GM19023 (cell line): ENCODE measurements at regions not wholly inside any gene's neighbourhood (a gene's known extent, or its start where the extent isn't known, plus 50 kb on each side); places are given as distances from the start of the nearest gene placed in this dataset.
A peak's percentile ranks its signal among the peaks of the same experiment; 100 is the strongest.
"Not testable (repeated sequence)": the region's sequence is repeated elsewhere in the genome, so short reads cannot be mapped to it uniquely, and the experiment has no call there.

Experiments used
- ATAC-seq: cut with Tn5 transposase; IDR thresholded peaks from one replicate; pipeline ENCODE4 v1.9.1; 2021; ENCODE audit warnings: mild to moderate bottlenecking, moderate library complexity; ENCODE audit not compliant: unreplicated experiment

GRCh38 chr14:106248321-106249192 lies 722.2 kb downstream of the TMEM121 start:
- ATAC-seq: no peak

DNA sequence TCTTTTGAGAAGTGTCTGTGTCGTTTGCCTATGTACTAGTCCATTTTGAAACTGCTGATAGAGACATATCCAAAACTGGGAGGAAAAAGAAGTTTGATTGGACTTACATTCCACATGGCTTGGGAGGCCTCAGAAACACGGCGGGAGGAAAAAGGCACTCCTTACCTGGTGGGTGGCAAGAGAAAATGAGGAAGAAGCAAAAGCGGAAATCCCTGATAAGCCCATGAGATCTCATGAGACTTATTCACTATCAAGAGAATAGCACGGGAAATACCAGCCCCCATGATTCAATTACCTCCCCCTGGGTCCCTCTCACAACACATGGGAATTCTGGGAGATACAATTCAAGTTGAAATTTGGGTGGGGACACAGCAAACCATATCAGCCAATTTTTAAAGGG lies 727.6 kb downstream of the TMEM121 start:
- not testable (repeated sequence) for ATAC-seq

DNA sequence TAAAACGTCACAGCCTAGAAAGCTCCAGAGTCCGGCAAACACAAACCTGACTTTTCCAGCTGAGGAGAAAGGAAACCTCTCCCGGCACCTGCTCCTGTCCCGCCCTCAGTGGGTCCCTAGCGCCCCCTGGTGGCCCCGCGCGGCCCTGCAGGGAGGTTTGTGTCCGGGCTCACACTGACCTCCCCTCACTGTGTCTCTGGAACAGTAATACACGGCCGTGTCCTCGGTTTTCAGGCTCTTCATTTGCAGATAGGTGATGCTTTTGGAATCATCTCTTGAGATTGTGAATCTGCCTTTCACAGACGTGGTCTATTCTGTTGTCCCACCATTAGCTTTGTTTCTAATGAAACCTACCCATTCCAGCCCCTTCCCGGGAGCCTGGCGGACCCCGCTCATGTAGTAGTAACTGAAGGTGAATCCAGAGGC lies 731.2 kb downstream of the TMEM121 start:
- ATAC-seq: not testable (repeated sequence)

- ATAC-seq: no peak
These were observed 741.8 kb downstream of the TMEM121 start for GRCh38 chr14:106268013-106268727.

DNA sequence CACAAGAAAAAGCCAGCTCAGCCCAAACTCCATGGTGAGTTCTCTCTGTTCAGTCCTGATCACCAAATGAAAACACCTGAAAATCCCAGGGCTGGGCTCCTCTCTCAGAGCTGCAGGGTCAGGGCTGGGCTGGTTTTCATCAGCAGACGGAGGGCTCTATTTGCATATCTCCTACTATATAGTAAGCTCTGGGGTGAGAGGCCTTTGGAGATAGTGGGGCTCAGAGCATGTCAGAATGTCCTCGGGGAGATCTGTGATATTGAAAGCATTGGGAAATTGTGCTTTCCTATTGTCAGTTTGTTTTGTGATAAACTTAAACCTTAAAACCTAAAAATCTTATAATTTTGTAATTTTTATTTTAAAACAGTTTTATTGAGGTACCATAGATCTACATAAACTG lies 742.6 kb downstream of the TMEM121 start:
- ATAC-seq: no peak

DNA sequence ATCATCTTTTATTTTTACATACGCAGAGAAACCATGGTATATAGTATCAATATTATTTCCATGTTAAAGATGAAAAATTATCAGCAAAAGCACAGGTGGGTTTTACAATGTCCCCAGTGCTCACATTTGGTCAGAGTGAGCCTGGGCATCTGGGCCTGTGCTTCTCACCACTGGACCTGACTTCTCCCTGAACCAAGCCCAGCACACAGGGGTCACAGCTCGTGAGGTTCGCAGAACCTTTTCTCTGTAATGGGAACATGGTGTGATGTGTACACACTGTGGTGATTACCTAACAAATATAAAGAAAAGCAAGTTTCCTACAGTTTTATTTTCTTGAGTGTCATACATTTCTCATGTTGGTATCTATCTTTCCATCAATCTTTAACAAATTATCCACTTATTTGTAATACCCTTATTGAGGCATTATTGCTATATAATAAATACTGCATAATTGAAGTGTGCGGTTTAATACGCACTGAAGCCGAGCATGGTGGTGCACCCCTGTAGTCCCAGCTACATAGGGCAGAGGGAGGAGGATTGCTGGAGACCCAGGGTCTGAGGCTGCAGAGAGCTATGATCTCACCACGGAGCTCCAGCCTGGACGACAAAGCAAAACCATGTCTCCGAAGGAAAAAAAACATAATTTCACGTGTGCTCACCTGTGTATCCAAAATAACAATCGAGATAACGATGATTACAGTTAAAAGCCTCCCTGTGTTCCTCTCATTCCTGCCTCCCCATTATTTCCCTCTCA lies 743.2 kb downstream of the TMEM121 start:
- no peak for ATAC-seq

DNA sequence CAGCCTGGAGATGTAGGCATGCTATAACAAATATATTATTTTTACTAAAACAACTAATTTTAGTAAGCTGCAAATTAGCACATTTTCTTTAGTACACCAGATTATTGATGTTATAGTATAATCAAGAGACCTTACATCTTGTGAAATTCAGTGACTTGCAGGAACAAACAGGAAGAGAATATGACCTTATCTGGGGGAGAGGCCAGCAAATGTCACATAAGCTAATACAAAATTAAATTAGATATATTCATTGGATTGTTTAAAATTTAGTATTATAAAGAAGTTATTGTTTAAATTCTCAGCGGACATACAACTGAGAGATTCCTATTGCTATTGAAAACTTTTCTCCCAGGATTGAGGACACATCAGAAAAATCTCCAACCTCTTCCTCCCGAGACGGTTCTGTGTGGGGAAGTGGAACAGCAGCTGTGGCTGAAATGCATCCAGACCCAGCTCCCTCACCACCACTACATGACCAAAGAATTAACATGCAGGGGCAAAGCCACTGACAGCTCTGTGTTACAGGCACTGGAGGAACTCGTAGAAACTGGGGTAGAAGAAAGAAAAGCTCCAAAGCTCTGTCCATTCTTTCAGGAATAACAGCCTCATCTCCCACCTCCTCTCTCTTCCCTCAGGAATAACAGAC lies 744.2 kb downstream of the TMEM121 start:
- ATAC-seq: not testable (repeated sequence)

DNA sequence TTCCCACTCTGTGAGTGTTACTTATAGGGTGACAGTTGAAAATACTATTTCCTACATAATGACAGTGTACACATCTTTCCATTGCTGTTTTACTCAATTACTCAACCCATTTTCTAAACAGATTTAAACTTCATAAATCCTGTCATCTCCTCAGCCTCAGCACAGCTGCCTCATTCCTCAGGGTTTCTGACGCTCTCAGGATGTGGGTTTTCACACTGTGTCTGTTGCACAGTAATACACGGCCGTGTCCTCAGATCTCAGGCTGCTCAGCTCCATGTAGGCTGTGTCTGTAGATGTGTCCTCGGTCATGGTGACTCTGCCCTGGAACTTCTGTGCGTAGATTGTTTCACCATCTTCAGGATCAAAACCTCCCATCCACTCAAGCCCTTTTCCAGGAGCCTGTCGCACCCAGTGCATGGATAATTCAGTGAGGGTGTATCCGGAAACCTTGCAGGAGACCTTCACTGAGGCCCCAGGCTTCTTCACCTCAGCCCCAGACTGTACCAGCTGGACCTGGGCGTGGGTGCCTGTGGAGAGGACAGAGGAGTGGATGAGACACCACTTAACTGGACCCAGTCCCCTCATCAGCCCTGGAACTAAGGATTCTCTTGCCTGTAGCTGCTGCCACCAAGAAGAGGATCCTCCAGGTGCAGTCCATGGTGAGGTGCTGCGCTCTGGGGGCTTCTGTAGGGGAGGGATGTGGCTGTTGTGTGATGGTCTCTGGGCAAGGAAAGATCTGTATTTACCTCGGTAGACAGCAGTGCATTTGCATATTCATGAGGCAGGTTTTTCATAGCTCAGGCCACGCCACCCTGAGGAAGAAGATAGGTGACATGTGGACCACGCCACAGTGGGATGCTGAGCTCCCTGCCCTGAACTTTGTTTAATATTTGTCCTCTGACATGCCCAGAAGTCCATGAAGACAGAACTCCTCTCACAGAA lies 750.2 kb downstream of the TMEM121 start:
- ATAC-seq: no peak

DNA sequence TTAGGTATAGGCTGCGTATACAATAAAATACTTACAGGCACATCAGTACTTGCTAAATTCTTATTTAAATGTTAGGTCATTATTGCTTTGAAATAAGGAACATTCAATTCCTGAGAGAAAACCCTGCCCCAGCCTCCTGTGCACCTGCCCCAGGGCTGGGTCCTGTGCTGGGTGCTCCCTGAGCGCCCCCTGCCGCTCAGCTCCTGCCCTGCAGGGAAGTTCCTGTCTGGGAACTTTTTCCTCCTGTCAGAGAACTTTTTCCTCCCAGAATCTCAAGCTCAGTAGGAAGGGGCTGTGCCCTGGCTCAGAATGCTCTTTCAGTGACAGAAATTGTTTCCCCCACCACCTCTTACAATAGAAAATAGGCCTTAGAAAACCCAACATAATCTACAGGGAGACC lies 751.1 kb downstream of the TMEM121 start:
- ATAC-seq: no peak

GRCh38 chr14:106280876-106281275 lies 754.5 kb downstream of the TMEM121 start:
- no peak for ATAC-seq

GRCh38 chr14:106286697-106287290 lies 760.4 kb downstream of the TMEM121 start:
- no peak for ATAC-seq

DNA sequence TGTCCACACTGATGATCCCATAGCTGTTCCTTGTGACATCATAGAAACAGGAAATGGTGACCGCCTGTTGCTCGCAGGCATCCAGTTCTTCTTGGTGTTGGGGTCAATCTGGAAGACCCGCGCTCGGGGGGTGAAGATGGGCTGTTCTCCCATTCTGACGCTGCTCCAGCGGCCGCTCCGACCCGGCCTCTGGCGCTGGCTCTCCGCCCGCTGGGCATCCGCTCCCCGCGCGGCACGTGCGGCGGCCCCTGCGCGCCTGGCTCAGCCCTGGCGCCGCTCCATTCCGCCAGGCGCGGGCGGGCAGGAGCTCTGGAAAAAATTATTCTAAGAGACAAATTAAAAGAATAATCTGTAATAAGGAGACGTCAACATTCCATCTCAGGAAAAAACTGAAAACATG lies 761.1 kb downstream of the TMEM121 start:
- ATAC-seq: no peak

GRCh38 chr14:106291626-106292025 lies 765.2 kb downstream of the TMEM121 start:
- no peak for ATAC-seq

GRCh38 chr14:106294324-106294723 lies 767.9 kb downstream of the TMEM121 start:
- no peak for ATAC-seq

DNA sequence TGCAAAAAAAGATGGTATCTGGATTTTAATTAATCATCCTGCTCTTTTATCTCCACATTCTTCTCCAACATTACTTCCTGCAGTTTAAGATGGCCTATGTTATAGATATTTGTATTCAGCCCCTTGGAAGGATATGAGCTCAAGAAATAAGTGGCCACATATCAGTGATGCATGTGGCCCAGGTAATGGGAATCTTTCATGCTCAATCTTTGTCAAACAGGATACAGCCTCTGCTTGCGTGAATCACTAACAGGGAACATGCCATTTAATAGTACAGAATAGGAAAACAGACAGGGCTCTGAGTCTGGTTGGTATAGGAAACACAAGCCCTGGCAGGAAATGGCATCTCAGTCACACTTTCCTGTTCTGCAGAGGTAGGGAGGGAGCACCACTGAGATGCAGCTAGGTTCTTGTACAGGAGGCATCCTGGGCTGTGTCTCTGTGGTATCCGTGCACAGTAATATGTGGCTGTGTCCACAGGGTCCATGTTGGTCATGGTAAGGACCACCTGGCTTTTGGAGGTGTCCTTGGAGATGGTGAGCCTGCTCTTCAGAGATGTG lies 774.6 kb downstream of the TMEM121 start:
- not testable (repeated sequence) for ATAC-seq

GRCh38 chr14:106301609-106302008 lies 775.2 kb downstream of the TMEM121 start:
- ATAC-seq: not testable (repeated sequence)

- no peak for ATAC-seq
These were observed 776.3 kb downstream of the TMEM121 start for GRCh38 chr14:106302661-106303060.

DNA sequence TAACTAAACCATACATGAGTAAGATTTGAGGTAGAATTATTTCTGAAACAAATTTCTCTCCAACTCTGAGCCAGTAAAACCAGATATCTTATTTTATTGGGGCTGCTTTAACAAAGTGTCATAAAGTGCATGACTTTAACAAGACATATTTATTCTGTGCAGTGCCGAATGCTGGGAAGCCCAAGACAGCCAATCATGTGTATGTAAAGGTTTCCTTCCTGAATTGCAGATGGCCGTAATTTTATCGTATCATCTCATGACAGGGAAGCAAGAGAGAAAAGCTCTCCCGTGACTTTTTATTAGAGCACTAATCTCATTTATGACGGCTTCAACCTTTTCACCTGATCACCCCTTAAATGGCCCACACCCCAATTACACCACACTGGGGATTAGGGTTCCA lies 777.9 kb downstream of the TMEM121 start:
- ATAC-seq: no peak

DNA sequence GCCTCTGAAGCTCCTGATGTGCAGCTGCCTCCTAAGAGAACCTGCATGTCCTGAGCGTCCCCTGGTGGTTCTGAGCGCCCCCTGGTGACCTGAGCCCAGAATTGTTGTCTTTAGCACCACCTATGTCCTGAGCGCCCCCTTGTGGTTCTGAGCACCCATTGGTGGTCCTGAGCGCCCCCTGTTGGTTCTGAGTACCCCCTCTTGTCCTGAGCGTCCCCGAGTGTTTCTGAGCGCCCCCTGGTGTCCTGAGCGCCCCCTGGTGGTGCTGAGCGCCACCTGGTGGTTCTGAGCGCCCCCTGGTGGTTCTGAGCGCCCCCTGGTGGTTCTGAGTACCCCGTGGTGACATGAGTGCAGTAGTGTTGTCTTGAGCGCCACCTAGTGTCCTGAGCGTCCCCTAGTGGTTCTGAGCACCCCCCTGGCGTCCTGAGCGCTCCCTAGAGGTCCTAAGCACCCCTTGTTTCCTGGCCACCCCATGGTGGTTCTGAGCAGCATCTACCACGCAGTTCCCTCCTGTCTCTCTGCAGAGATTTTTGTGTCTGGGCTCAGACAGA lies 782.5 kb downstream of the TMEM121 start:
- peak; percentile 91 for ATAC-seq
